SW 1271 (cell line): ENCODE measurements at regions not wholly inside any gene's neighbourhood (a gene's known extent, or its start where the extent isn't known, plus 50 kb on each side); places are given as distances from the start of the nearest gene placed in this dataset.

Experiments
- DNase-seq, 2 experiments: peaks; one replicate each; lab custom pipeline; 2025; lab: John Stamatoyannopoulos, UW

DNA sequence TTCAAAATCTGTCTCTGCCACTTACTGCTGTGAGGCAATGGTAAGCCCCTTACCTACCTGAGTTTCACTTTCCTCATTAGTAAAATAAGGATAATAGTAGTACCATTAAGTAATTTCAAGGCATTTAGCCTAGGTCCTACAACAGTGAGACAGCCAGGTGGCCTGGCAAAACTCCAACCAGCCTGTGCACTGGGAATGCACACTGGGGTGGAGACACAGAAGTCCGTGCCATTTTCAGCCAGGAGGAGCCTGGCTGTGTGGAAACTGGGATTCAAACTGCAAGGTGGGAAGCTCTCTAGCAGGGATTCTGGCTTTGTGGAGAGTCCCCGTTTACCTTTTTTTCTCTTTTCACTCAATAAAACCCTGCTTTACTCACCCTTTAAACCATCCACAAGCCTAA, 630.4 kb downstream of the PRELID2 start:
- DNase-seq = no peak

DNA sequence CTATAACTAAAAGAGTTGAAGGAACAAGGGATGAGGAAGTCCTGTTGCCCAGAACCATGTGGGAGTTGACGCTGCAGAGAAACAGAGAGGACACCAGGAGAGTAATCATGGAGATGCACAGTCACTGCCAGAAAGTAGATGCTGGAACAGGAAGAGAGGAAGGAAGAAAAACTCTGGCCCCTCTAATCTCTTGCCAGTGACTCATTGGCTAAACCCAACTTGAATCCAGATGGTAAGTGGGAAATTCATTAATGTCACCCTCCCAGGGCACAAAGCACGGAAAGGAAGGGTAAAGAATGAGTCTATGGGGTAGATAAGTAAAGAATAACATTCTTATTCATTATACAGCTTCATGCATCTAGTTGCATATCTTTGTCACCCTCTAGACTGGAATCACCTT, 631.9 kb downstream of the PRELID2 start:
- no peak for DNase-seq

DNA sequence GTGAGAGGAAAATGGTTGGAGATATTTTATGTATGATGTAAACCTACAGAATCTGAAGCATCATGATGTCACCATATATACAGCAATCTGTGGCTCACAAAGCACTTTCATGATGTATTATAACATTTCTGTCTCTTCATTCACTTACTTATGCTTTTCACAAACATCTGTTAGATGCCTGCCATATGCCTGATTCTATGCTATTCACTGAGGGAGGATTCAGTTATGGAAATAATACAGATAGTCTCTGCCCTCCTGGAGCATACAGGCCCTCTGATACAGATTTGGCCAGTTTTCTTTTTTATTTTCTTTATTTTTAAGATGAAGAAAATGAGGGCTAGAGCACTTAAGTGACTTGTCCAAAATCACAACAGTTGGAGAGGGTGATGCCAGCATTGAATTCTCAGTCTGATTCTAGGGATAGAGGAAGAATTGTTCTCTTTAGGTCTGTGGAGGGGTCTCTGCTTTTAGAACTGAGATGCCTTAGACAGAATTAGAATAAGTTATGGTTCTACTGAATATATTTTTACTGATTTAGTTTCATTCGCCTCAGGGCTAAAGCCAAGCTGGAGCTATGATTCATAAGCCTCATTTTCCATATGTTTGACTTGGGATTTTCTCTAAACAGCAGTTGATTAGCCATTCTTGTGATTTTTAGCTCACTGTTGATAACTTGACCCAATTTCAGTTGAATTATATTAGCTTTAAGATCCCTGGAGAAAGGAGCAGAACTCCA, 636.4 kb downstream of the PRELID2 start:
- DNase-seq = no peak

DNA sequence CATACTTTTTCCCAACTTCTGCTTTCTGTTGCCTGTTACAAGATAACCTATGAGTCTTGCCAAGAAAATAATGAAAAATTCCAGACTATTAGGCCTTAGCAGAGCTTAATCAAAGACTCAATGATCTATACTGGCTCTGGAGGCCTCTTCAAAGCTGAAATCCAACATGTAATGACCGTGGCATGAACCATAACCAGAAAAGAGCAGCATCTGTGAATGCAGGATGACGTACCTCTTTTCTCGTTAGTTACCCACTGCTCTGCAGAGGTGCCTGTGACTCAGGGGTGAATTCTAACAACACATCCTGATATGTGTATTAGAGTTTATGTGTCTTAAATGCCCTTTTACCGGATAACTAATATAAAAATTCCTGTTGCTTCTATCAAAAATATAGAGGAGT, 645.4 kb downstream of the PRELID2 start:
- no peak for DNase-seq

DNA sequence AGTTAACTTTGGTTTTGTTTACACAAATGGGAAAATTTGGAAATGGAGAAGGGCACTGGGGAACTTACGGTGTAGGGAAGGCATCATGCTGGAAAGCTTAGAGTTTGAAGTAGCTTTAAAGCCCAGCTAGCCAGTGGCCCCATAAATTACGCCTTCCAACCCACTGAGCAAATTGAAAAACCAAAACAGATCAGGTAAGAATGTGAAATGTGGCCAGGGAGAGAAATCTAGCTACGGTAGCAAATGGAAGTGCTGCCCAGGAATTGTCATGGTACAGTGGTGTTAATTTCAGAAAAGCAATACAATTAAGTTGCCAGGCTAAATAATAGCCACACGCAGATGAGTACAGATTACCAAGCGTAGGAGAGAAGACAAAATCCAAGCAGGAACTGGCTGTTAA, 654.8 kb downstream of the PRELID2 start:
- DNase-seq = no peak

DNA sequence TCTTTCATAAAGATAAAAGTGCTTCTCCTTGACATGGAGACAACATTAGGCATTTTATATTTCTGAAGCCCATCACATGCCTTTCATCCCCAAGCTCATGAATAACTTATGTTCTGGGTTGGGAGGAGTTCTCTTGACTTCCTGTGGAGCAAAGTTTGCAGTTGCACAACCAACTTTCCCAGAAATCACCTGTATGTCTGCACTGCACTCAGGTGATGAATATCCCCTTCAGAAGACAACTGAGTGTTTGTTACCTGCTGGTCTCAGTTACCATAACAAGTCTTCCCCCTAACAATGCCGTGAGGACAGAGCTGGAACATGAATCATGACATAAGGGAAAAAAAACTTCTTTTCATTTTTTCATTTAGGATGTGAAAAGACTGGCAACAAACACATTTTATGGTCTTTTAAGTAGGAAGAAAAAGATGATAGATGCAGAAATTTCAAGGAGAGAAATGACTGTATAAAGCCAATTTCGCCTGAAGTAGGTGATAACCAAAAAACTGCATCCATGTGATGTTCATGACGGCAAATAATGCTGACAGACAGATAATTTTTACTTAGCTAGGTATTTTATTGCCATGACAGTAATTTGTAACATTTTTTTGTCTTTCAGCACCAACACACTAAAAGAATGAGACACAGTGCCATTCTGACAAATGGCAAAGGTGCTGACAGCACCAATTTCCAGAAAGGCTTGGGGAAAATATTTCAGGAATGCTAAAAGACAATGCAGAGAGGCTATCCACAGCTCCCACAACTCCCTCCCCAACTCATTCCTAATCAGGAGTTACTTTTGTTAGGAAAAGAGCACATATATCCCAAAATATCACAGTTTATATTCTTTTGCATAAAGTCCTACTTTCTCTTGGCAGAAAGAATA, 656.3 kb downstream of the PRELID2 start:
- no peak for DNase-seq

DNA sequence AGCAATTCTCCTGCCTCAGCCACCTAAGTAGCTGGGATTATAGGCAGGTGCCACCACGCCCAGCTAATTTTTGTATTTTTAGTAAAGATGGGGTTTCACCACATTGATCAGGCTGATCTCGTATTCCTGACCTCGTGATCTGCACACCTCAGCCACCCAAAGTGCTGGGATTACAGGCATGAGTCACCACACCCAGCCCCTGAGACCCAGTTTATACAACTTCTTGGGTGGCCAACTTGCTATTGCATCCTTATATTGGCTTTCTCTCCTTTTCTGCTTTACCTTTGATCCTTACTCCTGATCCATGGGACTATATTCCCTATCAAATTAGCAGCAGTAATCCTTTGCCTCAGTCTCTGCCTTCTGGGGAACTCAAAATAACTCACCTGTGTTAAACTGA, 659.1 kb downstream of the PRELID2 start:
- DNase-seq = no peak

DNA sequence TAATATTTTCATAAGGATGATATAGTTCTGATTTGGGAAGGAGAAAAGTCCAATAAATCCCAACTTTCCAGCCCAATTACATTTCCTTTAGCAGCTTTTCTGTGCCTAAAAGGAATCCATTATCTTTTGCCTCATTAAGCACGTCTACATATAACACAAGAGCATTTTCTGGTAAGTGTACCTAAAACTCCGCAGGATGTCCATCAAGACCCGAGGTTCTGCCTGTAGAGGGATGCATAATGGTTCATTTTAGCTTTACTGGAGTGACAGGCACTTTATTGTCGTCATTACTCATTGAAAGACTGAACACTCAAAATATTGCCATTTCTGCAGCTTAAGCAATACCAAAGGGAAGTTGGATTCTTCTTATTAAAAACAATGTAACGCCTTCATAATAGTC, 669.0 kb downstream of the PRELID2 start:
- no peak for DNase-seq

DNA sequence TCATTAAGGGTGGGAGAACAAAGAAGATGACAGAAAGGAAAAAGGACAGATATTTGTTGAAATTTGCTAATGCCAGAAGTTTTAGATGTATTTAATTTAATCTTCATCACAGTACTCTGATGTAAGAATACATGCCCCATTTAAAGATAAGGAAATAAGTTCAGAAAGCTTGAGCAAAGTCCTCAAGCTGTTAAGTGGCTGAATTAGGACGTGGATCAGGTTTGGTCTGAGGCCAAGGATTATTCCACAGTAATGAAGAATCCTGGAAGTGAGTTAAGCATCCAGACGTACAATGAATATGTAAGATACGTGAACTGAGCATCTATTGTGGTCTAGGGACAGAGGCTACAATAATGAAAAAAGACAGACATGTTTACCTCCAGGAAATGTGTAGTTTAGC, 671.3 kb downstream of the PRELID2 start:
- DNase-seq = no peak

DNA sequence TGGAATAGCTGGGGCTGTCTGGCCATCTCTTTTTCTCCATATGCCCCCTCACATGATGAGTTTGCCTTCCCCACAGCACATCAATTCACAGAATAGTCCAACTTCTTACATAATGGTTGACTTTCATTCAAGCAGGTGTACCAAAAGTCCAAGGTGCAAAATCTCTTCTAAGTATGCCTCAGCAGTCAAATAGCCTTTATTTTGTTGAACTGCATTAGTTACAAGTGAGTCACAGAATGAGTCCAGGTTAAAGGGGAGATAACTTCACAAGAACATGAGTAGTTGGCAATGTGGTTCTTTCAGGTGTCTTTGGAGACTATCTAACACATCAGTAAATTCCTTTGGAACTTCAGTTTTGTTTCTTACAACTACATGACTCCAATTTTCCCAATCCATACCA, 672.5 kb downstream of the PRELID2 start:
- no peak for DNase-seq

DNA sequence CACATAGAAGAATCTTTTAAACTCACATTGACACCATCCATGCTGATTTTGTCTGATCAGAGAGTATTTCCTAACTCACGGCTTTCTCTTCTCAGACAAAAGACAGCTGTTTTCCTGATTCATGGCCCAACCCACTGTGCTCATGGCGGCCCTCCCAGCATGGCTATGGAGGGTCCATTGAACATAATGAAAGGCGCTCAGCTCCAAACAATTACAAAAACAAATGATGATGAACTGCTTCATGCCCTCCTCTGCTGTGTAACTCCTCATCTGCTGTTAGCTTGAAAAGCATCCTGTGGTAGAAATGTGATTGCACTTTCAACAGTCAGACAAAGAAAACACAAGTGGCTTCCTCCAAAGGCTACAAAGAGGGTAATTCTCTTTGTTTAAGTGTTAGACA, 673.8 kb downstream of the PRELID2 start:
- DNase-seq = no peak

DNA sequence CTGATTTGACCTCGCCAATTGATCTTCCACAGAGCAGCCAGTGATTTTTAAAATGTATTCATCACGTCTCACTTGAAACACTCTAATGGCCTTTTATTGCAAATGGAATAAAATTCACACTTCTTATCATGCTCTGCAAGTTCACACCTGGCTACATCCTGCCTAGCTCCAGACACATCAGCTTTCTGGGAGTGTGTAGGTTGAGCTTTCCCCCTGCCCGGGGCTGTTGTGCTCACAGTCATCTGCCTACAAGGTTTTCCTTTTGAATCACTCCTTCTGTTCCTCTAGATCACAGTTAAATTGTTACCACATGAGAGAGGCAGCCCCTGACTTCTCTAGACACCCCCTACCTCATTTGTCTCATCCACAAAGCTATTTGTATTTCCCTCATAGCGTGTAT, 674.5 kb downstream of the PRELID2 start:
- no peak for DNase-seq

DNA sequence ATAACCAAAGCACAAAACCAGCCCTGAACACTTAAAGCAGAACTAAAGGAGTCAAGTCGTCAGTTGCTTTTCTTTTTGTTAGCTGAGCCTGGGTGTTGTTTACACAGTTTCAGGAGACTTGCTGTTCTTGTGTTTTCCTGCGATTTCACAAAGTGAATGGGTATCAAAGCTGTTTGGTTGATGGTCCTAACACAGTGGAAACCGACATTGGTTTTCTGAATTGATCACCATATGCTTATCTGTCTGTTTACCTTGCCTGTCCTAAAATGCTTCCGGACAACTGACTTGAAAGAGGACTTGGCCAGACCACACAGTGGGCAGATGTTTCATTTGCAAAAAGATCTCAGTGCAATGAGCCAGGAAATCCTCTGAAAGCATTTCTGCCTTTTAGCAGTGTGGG, 676.4 kb downstream of the PRELID2 start:
- DNase-seq = no peak

DNA sequence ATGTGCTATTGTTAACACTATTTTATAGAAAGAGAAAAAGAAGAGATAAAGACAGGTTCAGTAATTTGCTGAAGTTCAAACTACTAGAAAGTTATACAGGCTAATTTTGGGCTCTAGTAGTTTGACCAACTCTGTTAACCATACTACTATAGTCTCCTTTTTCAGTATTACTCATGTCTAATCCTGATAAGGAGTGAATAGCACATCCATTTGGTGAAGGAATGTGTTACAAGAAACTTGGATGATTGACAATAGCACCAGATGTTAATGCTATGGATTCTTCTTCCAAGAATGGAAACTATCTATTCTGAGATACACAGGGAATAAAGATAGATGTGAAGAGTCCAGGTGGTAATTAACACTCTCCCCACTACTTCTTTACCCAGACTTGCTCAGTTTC, 677.3 kb downstream of the PRELID2 start:
- DNase-seq = no peak

DNA sequence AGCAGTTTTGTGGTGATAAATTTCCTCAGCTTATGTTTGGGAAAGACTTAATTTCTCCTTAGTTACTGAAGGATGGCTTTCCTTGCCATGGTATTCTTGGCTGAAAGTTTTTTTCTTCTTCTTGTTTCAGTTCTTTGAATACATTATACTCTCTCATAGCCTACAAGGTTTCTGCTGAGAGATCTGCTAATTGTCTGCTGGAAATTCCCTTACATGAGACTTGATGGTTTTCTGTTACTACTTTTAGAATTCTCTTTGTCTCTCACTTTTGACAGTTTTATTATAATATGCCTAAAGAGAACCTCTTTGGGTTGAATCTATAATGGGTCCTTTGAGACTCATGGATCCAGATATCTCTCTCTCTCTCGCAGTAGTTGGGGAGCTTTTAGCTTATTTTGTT, 693.6 kb downstream of the PRELID2 start:
- DNase-seq = no peak

DNA sequence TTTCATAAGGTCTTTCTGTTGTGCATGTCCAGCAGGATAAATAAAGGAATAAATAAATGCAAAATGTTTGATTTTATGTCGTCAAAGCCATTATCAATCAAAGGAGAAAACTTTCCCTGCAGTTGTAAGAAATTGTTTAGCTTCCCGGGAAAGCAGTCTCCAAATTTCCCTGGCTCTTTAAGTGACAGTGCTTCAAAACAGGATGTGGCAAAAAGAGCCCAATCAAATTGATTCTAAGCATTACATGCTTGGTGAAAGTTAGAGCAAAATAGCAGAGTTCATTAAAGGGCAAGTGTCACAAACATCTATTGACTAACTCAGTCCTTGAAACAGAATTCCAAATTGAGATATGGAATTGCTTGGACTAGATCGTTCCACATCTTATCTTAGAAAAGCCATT, 704.1 kb downstream of the PRELID2 start:
- DNase-seq = peak in 1 of 2 experiments; percentile 31

DNA sequence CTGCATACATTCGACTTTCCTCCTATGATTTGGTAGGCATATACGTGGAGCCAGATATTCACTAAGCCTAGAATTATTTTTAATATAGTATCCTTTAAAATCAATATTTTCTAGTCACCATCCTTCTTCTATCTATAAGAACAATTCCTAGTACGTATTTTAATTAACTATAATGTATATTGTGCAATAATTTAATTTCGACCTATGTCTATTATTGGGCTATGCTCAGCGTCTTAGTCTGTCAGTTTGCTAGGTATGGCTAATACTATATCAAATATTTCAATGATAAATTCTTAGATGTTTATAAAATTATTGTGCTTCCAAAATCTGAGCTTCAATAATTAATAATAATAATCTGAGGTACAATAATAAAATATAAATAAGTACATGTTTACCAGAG, 705.3 kb downstream of the PRELID2 start:
- no peak for DNase-seq

DNA sequence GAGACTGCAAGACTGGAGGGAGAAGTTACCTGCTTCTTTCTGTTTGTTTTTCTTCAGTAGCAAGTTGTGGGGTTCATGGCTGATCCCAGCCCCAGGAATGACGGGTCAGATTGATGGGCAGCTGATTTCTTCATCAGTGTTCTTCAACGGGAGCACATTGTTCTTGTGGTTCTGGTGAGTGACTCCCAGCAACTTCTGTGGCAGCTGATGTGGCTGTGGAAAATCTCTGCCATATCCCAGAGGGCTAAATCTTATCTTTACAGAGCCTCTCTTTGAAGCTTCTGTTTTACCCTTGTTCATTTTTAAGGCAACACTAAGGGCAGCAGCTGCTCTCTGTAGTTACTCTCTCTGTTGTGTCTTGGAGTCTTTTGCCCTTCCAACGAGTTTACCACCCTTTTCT, 710.3 kb downstream of the PRELID2 start:
- no peak for DNase-seq

DNA sequence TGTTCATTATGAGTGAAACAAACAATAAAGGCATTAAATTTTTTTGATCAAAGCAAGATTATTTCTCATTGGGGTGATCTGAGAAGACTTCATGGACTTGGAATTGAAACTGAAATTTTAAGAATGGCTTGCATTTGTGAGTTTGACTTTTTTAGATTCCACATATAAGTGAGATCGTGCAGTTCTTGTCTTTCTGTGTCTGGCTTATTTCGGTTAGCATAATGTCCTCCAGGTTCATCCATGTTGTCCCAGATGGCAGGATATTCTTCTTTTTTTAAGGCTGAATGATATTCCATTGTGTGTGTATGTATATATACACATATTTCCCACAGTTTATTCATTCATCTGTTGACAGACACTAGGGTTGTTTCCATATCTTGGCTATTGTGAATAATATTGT, 716.5 kb downstream of the PRELID2 start:
- DNase-seq = no peak

DNA sequence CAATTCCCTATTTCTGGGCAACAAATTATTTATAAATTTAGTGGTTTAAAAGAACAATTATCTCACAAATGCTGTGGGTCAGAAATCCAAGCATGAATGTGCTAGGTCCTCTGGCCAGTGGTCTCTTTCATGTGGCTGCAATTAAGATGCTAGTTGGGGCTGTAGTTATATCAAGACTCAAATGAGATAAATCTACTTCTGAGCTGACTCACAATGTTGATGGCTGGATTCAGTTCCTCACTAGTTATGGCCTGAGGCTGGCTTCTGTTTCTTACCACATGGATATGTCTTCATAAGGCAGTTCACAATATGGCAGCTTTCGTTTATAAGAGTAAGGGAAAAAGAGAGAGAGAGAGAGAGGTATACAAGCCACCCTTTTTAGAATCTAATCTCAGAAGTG, 717.0 kb downstream of the PRELID2 start:
- DNase-seq = no peak

DNA sequence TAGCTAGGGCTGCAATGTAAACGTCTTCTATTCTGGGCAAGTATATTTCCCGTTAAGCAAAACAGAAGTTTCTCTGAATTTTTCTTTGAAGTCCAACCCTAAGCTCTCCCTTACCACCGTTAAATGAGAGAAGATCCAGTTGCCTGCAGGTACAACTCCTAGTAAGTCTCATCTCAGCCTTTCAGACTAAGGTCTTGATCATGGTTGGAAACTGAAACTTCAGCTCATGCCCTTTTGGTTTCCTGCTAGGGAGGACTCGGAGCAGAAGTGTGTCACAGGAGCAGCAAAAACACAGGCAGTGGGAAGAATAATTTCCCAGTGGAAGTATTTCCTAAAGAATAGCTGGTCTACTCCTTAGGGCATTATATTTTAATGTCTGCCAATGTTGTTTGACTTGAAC, 717.9 kb downstream of the PRELID2 start:
- no peak for DNase-seq

DNA sequence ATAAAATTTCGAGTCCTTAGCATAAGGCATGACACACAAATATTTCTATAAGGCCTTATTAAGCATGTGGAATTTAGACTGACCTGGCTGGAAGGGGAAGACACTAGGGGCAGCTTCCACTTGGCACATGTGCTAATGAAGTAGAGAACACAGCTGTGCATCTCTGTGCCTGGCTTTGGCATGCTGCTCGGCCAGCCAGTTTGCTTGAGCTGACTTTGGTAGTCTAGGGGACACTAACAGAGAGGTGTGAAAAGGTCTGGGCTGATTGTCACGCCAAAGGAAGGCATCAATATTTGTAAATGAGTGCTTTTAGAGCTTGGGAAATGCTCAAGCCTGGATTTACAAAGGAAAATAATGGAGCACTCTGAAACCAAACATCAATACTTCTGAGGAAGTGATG, 723.7 kb downstream of the PRELID2 start:
- DNase-seq = no peak

DNA sequence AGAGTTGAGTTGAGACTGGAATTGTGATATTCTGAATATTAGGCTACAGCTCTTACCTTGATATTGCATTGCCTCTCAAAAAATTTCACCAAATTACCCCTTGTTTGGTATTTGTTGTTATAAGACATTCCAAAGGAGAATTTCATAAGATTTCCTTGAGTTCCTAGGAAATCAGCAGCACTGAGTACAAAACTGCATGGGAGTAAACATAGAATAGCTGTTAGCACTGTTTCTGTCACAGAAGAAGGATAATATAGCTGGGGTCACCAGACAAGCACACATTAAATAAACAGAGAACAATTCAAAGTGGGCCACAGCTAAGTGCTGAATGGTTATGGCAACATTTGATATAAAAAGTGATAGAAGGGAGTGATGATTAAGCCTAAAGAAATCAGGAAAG, 724.3 kb downstream of the PRELID2 start:
- no peak for DNase-seq

DNA sequence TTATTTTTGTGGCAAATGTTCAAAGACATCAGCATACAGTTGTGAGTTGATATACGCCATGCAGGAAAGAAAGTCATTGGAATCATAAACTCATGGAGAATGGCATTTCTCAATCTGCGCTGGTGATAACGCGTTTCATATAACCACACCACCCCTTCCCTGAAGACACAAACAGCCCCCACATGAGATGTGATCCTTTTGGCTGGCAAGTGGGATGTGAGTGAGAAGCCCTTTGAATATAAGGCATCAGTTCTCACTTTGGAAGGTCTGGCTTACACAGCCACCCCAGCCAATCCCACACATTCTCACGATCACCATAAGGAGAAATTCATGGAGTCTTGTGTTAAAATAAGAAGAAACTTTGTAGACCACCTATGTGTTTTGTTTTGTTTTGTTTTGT, 725.0 kb downstream of the PRELID2 start:
- DNase-seq = no peak
